ENCODE measurements at regions not wholly inside any gene's neighbourhood (a gene's known extent, or its start where the extent isn't known, plus 50 kb on each side); places are given as distances from the start of the nearest gene placed in this dataset.

DNA sequence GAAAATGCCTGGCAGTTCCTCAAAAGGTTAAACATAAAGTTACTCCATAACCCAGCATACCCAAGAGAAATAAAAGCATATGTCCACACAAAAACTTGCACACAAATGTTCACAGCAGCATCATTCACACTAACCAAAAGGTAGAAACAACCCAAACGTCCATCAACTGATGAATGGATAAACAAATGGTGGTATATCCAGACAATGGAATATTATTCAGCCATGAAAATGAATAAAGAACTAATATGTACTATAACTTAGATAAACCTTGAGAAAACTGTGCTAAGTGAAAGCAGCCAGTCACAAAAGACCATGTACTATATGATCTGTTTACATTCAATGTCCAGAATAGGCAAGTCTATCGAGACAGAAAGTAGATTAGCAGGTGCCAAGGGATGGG lies 60.4 kb downstream of the CAMK2N1 start:
- Histone ChIP-seq H3K36me3 (ENCODE audit: control insufficient read depth in 4 of 4, insufficient read depth in 4 of 4, low read length in 3 of 4) (no peaks in the 10 kb centered on the region), H3K4me3 (ENCODE audit: control insufficient read depth in 1 of 7, extremely low read depth in 1 of 7, insufficient read depth in 4 of 7, low read depth in 2 of 7, low read length in 6 of 7) (no peak overlapping the region), H3K27ac (ENCODE audit: insufficient read depth in 1 of 2, low read depth in 1 of 2, low read length in 2 of 2, poor library complexity in 1 of 2, severe bottlenecking in 2 of 2) (no peak overlapping the region), H3K9me3 (ENCODE audit: control extremely low read depth in 1 of 5, control insufficient read depth in 4 of 5, insufficient read depth in 2 of 5, low read depth in 1 of 5, low read length in 4 of 5) (peaks cover 4 to 41% (median 10%) of the 10 kb centered on the region in 5 experiments), H3K27me3 (replicated peaks in 2 of 5; ENCODE audit: control insufficient read depth in 4 of 5, insufficient read depth in 5 of 5, low read length in 4 of 5) (peaks cover 0 to 30% (median 2%) of the 10 kb centered on the region in 5 experiments), H3K4me1 (ENCODE audit: control extremely low read depth in 1 of 4, control insufficient read depth in 4 of 4, insufficient read depth in 4 of 4, low read length in 3 of 4) (no peaks in the 10 kb centered on the region)
- ChIA-PET CTCF (no interaction called here), POLR2A (no interaction called here)
- WGBS (ENCODE audit: insufficient coverage), result no CpG with 5 or more reads among the region's 2 CpGs
- no peak for DNase-seq

DNA sequence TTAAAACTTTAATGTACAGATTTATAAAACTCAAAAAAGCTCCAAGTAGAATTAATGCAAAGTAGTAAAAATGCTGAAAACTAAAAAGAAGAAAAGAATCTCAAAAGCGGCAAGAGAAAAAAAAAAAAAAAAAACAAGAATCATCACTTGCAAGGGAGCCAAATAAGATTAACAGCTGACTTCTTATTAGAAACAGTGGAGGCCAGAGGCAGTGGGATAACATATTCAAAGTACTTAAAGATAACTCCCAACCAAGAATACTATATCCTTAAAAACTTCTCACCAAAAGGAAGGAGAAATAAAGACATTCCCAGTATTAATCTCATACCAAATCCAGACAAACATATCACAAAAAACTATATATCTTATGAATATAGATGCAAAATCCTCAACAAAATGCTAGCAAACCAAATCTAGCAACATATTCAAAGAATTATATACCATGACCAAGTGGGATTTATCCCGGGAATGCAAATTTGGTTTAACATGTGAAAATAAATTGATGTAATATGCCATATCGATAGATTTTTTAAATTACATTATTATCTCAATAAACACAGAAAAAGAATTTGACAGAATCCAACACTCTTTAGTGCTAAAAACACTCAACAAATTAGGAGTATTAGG lies 62.7 kb downstream of the CAMK2N1 start:
- H3K36me3 ChIP-seq (ENCODE audit: control insufficient read depth in 4 of 4, insufficient read depth in 4 of 4, low read length in 3 of 4), result no peaks in the 10 kb centered on the region
- H3K27ac ChIP-seq (ENCODE audit: insufficient read depth in 1 of 2, low read depth in 1 of 2, low read length in 2 of 2, poor library complexity in 1 of 2, severe bottlenecking in 2 of 2), result no peak overlapping the region
- no CpG with 5 or more reads among the region's 3 CpGs for WGBS (ENCODE audit: insufficient coverage)
- no peak overlapping the region for H3K4me3 ChIP-seq (ENCODE audit: control insufficient read depth in 1 of 7, extremely low read depth in 1 of 7, insufficient read depth in 4 of 7, low read depth in 2 of 7, low read length in 6 of 7)
- POLR2A ChIA-PET, result no interaction called here
- CTCF ChIA-PET, result no interaction called here
- no peak for DNase-seq
- peaks cover 0 to 15% (median 0%) of the 10 kb centered on the region in 5 experiments for H3K27me3 ChIP-seq (replicated peaks in 2 of 5; ENCODE audit: control insufficient read depth in 4 of 5, insufficient read depth in 5 of 5, low read length in 4 of 5)
- peaks cover 4 to 41% (median 12%) of the 10 kb centered on the region in 5 experiments for H3K9me3 ChIP-seq (ENCODE audit: control extremely low read depth in 1 of 5, control insufficient read depth in 4 of 5, insufficient read depth in 2 of 5, low read depth in 1 of 5, low read length in 4 of 5)
- H3K4me1 ChIP-seq (ENCODE audit: control extremely low read depth in 1 of 4, control insufficient read depth in 4 of 4, insufficient read depth in 4 of 4, low read length in 3 of 4), result no peaks in the 10 kb centered on the region

DNA sequence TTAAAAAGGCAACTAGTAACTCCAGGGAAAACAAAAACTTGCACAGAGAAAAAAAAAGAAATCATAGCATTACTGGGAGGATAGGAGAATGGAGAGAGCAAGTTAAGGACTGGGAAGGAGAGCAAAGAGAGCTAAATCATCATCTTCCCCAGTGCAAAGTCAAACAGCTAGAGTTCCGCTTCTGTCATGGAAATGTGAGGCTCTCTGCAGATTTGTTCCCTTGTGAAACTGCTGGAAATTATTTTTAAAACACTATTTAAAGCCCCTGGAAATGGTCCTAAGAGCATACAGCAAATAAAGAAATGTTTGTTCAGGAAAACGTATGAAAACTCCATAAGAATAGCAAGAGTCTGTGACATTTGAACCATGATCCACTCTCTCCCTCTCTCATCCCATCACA lies 64.6 kb downstream of the CAMK2N1 start:
- DNase-seq, result no peak
- POLR2A ChIA-PET, result no interaction called here
- Histone ChIP-seq H3K9me3 (ENCODE audit: control extremely low read depth in 1 of 5, control insufficient read depth in 4 of 5, insufficient read depth in 2 of 5, low read depth in 1 of 5, low read length in 4 of 5) (peaks cover 4 to 41% (median 12%) of the 10 kb centered on the region in 5 experiments), H3K4me1 (ENCODE audit: control extremely low read depth in 1 of 4, control insufficient read depth in 4 of 4, insufficient read depth in 4 of 4, low read length in 3 of 4) (no peaks in the 10 kb centered on the region), H3K27me3 (replicated peaks in 2 of 5; ENCODE audit: control insufficient read depth in 4 of 5, insufficient read depth in 5 of 5, low read length in 4 of 5) (peaks cover 0 to 17% (median 0%) of the 10 kb centered on the region in 5 experiments), H3K36me3 (ENCODE audit: control insufficient read depth in 4 of 4, insufficient read depth in 4 of 4, low read length in 3 of 4) (no peaks in the 10 kb centered on the region), H3K4me3 (ENCODE audit: control insufficient read depth in 1 of 7, extremely low read depth in 1 of 7, insufficient read depth in 4 of 7, low read depth in 2 of 7, low read length in 6 of 7) (no peak overlapping the region), H3K27ac (ENCODE audit: insufficient read depth in 1 of 2, low read depth in 1 of 2, low read length in 2 of 2, poor library complexity in 1 of 2, severe bottlenecking in 2 of 2) (no peak overlapping the region)
- 79% methylated on average over 2 of the region's 2 CpGs for WGBS (ENCODE audit: insufficient coverage)
- CTCF ChIA-PET, result no interaction called here

DNA sequence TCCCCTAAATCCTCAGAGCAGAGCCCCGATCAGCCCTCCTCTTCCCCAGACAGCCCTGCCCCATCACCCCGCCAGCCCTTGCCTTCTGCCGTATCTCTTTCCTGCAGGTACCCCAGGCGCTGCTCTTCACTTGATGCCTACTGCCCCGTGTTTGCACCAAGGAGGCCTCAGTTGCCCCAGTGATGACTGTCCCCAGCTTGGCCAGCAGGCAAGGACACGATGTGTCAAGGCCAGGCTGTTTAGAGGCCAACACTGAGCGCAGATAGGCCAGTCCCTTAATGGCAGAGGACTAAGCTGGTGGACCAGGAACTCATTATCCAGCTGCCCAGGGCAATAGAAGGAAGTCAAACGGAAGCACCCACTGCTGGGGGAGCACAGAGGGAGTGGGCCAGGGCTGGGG lies 68.4 kb downstream of the CAMK2N1 start:
- DNase-seq, result no peak
- Histone ChIP-seq H3K27ac (ENCODE audit: insufficient read depth in 1 of 2, low read depth in 1 of 2, low read length in 2 of 2, poor library complexity in 1 of 2, severe bottlenecking in 2 of 2) (no peak overlapping the region), H3K36me3 (ENCODE audit: control insufficient read depth in 4 of 4, insufficient read depth in 4 of 4, low read length in 3 of 4) (no peaks in the 10 kb centered on the region), H3K27me3 (replicated peaks in 2 of 5; ENCODE audit: control insufficient read depth in 4 of 5, insufficient read depth in 5 of 5, low read length in 4 of 5) (peaks cover 0 to 14% (median 0%) of the 10 kb centered on the region in 5 experiments), H3K4me1 (ENCODE audit: control extremely low read depth in 1 of 4, control insufficient read depth in 4 of 4, insufficient read depth in 4 of 4, low read length in 3 of 4) (no peaks in the 10 kb centered on the region), H3K9me3 (ENCODE audit: control extremely low read depth in 1 of 5, control insufficient read depth in 4 of 5, insufficient read depth in 2 of 5, low read depth in 1 of 5, low read length in 4 of 5) (peaks cover 0 to 11% (median 6%) of the 10 kb centered on the region in 5 experiments), H3K4me3 (ENCODE audit: control insufficient read depth in 1 of 7, extremely low read depth in 1 of 7, insufficient read depth in 4 of 7, low read depth in 2 of 7, low read length in 6 of 7) (no peak overlapping the region)
- 79% methylated on average over 8 of the region's 8 CpGs for WGBS (ENCODE audit: insufficient coverage)
- POLR2A ChIA-PET, result no interaction called here
- CTCF ChIA-PET, result no interaction called here

DNA sequence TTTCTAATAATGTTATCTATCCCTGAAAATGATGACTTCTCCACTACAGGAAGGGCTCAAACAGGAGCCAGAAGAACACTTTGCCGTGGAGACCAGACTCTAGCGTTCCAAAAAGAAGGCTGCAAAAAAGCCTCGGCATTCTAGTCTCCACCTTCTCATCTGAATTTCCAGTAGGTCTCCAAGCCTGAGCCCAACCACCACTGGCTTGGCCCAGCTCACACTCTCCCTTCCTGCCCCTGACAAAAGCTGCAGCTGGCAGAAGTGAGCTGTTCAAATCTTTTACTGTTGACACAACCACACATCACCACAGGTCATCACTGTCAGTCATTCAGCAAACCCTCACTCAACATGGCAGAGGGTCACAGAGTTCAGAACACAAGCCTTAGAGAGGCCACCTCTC lies 69.3 kb downstream of the CAMK2N1 start:
- Histone ChIP-seq H3K27me3 (replicated peaks in 2 of 5; ENCODE audit: control insufficient read depth in 4 of 5, insufficient read depth in 5 of 5, low read length in 4 of 5) (peaks cover 0 to 14% (median 0%) of the 10 kb centered on the region in 5 experiments), H3K27ac (ENCODE audit: insufficient read depth in 1 of 2, low read depth in 1 of 2, low read length in 2 of 2, poor library complexity in 1 of 2, severe bottlenecking in 2 of 2) (no peak overlapping the region), H3K9me3 (ENCODE audit: control extremely low read depth in 1 of 5, control insufficient read depth in 4 of 5, insufficient read depth in 2 of 5, low read depth in 1 of 5, low read length in 4 of 5) (peaks cover 0 to 4% (median under 1%) of the 10 kb centered on the region in 5 experiments), H3K4me3 (ENCODE audit: control insufficient read depth in 1 of 7, extremely low read depth in 1 of 7, insufficient read depth in 4 of 7, low read depth in 2 of 7, low read length in 6 of 7) (no peak overlapping the region), H3K4me1 (ENCODE audit: control extremely low read depth in 1 of 4, control insufficient read depth in 4 of 4, insufficient read depth in 4 of 4, low read length in 3 of 4) (no peaks in the 10 kb centered on the region), H3K36me3 (ENCODE audit: control insufficient read depth in 4 of 4, insufficient read depth in 4 of 4, low read length in 3 of 4) (no peaks in the 10 kb centered on the region)
- WGBS (ENCODE audit: insufficient coverage), result 100% methylated on average over 3 of the region's 3 CpGs
- no peak for DNase-seq
- ChIA-PET POLR2A (no interaction called here), CTCF (no interaction called here)

DNA sequence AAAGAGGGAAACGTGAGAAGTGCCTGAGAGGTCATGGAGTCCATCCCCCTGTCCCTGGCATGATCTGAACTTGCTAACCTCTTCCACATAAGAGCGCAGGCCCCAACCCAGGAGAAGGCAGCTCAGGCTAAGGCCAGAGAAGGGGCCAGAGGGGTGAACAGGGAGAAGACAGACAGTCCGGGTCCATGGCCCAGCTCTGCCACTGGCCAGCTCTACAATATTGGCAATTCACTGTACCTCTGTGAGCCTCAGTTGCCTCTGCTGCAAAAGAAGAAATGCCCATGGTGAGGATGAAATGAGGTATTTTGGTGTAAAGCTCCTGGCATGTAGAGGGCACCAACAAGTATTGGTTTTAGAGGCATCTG lies 72.3 kb downstream of the CAMK2N1 start:
- CTCF ChIA-PET, result no interaction called here

DNA sequence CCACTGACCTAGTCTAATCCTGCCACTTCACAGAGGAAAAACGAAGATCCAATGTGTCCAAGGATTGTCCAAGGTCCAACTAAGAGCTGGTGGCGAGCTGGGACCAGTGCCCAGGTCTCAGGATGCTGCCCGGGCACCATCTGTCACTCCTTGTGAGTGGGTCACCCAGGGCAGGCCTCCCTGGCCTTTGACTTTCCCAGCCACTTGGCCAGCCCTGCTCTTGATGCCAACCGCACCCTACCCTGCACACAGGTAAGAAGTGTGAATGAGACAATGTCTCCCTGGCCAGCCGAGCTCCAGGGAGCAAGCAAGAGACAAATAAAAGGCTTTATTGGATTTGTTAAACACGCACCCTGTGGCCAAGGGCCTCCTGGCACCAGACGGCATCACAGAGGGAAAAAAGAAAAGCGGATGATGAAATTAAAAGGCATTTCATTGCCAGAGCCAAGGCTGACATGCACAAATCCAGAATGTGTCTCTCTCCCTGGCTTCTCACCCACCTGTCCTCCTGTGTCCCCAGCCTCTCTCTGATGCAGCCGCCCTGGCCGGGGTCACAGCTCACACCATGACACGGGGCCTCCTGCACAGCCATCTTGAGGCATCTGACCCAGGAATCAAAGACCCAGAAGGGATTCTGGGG lies 72.8 kb downstream of the CAMK2N1 start:
- Histone ChIP-seq H3K36me3 (ENCODE audit: control insufficient read depth in 4 of 4, insufficient read depth in 4 of 4, low read length in 3 of 4) (no peaks in the 10 kb centered on the region), H3K27me3 (replicated peaks in 2 of 5; ENCODE audit: control insufficient read depth in 4 of 5, insufficient read depth in 5 of 5, low read length in 4 of 5) (peaks cover 0 to 12% (median 0%) of the 10 kb centered on the region in 5 experiments), H3K9me3 (ENCODE audit: control extremely low read depth in 1 of 5, control insufficient read depth in 4 of 5, insufficient read depth in 2 of 5, low read depth in 1 of 5, low read length in 4 of 5) (no peaks in the 10 kb centered on the region), H3K27ac (ENCODE audit: insufficient read depth in 1 of 2, low read depth in 1 of 2, low read length in 2 of 2, poor library complexity in 1 of 2, severe bottlenecking in 2 of 2) (no peak overlapping the region), H3K4me1 (ENCODE audit: control extremely low read depth in 1 of 4, control insufficient read depth in 4 of 4, insufficient read depth in 4 of 4, low read length in 3 of 4) (no peaks in the 10 kb centered on the region), H3K4me3 (ENCODE audit: control insufficient read depth in 1 of 7, extremely low read depth in 1 of 7, insufficient read depth in 4 of 7, low read depth in 2 of 7, low read length in 6 of 7) (no peak overlapping the region)
- WGBS (ENCODE audit: insufficient coverage), result 90% methylated on average over 11 of the region's 11 CpGs
- DNase-seq, result no peak
- ChIA-PET POLR2A (no interaction called here), CTCF (no interaction called here)

More for the DNA sequence above, 72.3 kb downstream of the CAMK2N1 start:
- no peak overlapping the region for H3K27ac ChIP-seq (ENCODE audit: insufficient read depth in 1 of 2, low read depth in 1 of 2, low read length in 2 of 2, poor library complexity in 1 of 2, severe bottlenecking in 2 of 2)
- no peaks in the 10 kb centered on the region for H3K4me1 ChIP-seq (ENCODE audit: control extremely low read depth in 1 of 4, control insufficient read depth in 4 of 4, insufficient read depth in 4 of 4, low read length in 3 of 4)
- whole genome bisulfite sequencing (ENCODE audit: insufficient coverage), result 100% methylated on average over 2 of the region's 3 CpGs
- no peak overlapping the region for H3K4me3 ChIP-seq (ENCODE audit: control insufficient read depth in 1 of 7, extremely low read depth in 1 of 7, insufficient read depth in 4 of 7, low read depth in 2 of 7, low read length in 6 of 7)
- H3K27me3 ChIP-seq (replicated peaks in 2 of 5; ENCODE audit: control insufficient read depth in 4 of 5, insufficient read depth in 5 of 5, low read length in 4 of 5), result peaks cover 0 to 13% (median 0%) of the 10 kb centered on the region in 5 experiments
- no peak for DNase-seq
- H3K36me3 ChIP-seq (ENCODE audit: control insufficient read depth in 4 of 4, insufficient read depth in 4 of 4, low read length in 3 of 4), result no peaks in the 10 kb centered on the region
- H3K9me3 ChIP-seq (ENCODE audit: control extremely low read depth in 1 of 5, control insufficient read depth in 4 of 5, insufficient read depth in 2 of 5, low read depth in 1 of 5, low read length in 4 of 5), result no peaks in the 10 kb centered on the region
- POLR2A ChIA-PET, result no interaction called here

All from common myeloid progenitor, CD34-positive (primary cell).